ENCODE measurements at regions not wholly inside any gene's neighbourhood (a gene's known extent, or its start where the extent isn't known, plus 50 kb on each side); places are given as distances from the start of the nearest gene placed in this dataset.

- TF ChIP-seq JUN (IDR thresholded peaks at IDR 0.05; ENCODE audit: borderline replicate concordance, insufficient read depth, insufficient read length, low read depth) (no peak), POLR2AphosphoS5 (IDR thresholded peaks at IDR 0.05; ENCODE audit: insufficient read depth, low read depth, low read length) (no peak), POLR2A (IDR thresholded peaks at IDR 0.05; ENCODE audit: low read depth, low read length) (no peak), CTCF (IDR thresholded peaks at IDR 0.05; ENCODE audit: extremely low read depth in 1 of 2, insufficient read depth in 1 of 2, low read depth in 1 of 2, low read length in 2 of 2) (no peak), MYC (IDR thresholded peaks at IDR 0.05; ENCODE audit: low read depth, low read length) (no peak), GATA2 (IDR thresholded peaks at IDR 0.05; ENCODE audit: insufficient read depth, insufficient read length, low read depth, low read length) (no peak), MAX (IDR thresholded peaks at IDR 0.05; ENCODE audit: insufficient read depth, insufficient read length) (no peak), EZH2 (IDR thresholded peaks at IDR 0.05; ENCODE audit: borderline replicate concordance, low read depth, low read length, severe bottlenecking) (no peak), FOS (IDR thresholded peaks at IDR 0.05; ENCODE audit: borderline replicate concordance, insufficient read depth, low read length) (no peak)
- ChIA-PET CTCF (interaction anchor here (1.1 kb wide), 1 partner anchor 36 kb away, joined by 3 read pairs; no protein-coding TSS in a partner anchor), POLR2A (no interaction called here)
- FAIRE-seq (no peak), DNase-seq (ENCODE audit: low read depth, low spot score) (no peak)
- Histone ChIP-seq H3K4me3 (replicated peaks in 1 of 3; ENCODE audit: insufficient read depth in 1 of 3, low read depth in 1 of 3, low read length in 3 of 3) (no peak overlapping the region), H3K9me3 (replicated peaks; ENCODE audit: control insufficient read depth, insufficient read depth, low read length) (no peaks in the 10 kb centered on the region), H3K27me3 (ENCODE audit: control insufficient read depth in 2 of 2, insufficient read depth in 2 of 2, low read length in 2 of 2) (no peaks in the 10 kb centered on the region), H3K4me1 (ENCODE audit: control insufficient read depth, extremely low read depth, insufficient read depth, low read length) (no peaks in the 10 kb centered on the region), H2AFZ (ENCODE audit: low read depth, low read length) (no peak overlapping the region), H3K9ac (replicated peaks; ENCODE audit: extremely low read depth, insufficient read depth, low read length) (no peak overlapping the region), H3K79me2 (ENCODE audit: control insufficient read depth, insufficient read depth, low read length) (no peaks in the 10 kb centered on the region), H3K9me1 (replicated peaks; ENCODE audit: control insufficient read depth, extremely low read depth, insufficient read depth, low read length) (no peaks in the 10 kb centered on the region), H3K36me3 (ENCODE audit: control insufficient read depth in 2 of 2, extremely low read depth in 1 of 2, insufficient read depth in 2 of 2, low read length in 2 of 2) (no peaks in the 10 kb centered on the region), H3K4me2 (ENCODE audit: insufficient read depth, low read length) (no peak overlapping the region), H3K27ac (ENCODE audit: insufficient read depth, low read depth, low read length) (no peak overlapping the region), H4K20me1 (replicated peaks; ENCODE audit: control insufficient read depth, extremely low read depth, insufficient read depth, low read length) (no peaks in the 10 kb centered on the region)
- BruUV-seq (replicated peaks) = no TSS peak
- dilution Hi-C loops (cut with MboI; ENCODE audit: extremely low pct_ligation_motif_present, low sequenced_read_pairs) = no loop called here
- intact Hi-C loops (cut with micrococcal nuclease) = no loop called here
Observed at GRCh38 chr13:87322386-87322785, 348.8 kb upstream of the SLITRK5 start.
